DND-41 (cell line): ENCODE measurements at regions not wholly inside any gene's neighbourhood (a gene's known extent, or its start where the extent isn't known, plus 50 kb on each side); places are given as distances from the start of the nearest gene placed in this dataset.

Experiments
- ATAC-seq: fragments of 200-7000 bp; cut with Tn5 transposase; 3 replicates; pipeline ENCODE4 v1.9.1; 2021; ENCODE audit warnings: low read depth; ENCODE audit not compliant: insufficient read depth
- DNase-seq: peaks from one replicate; pipeline ENCODE4 v3.0.0-alpha.2; 2020
- H2AFZ ChIP-seq: 2 replicates; pipeline ENCODE4 v1.6.0; 2012; ENCODE audit warnings: low read depth, low read length
- H3K27ac ChIP-seq: 2 replicates; pipeline ENCODE4 v1.5.1; 2012; ENCODE audit warnings: low read length, inconsistent platforms
- H3K27me3 ChIP-seq: fragments of 200-600 bp; sonication (generic); 2 replicates; pipeline ENCODE4 v1.6.0; 2012; ENCODE audit warnings: low read length, mild to moderate bottlenecking, inconsistent platforms; ENCODE audit not compliant: insufficient read depth, poor library complexity
- H3K36me3 ChIP-seq: 2 replicates; pipeline ENCODE4 v1.5.1; 2012; ENCODE audit warnings: low read length, inconsistent platforms; ENCODE audit not compliant: insufficient read depth
- H3K4me1 ChIP-seq: 2 replicates; pipeline ENCODE4 v1.5.1; 2012; ENCODE audit warnings: mild to moderate bottlenecking, low read length; ENCODE audit not compliant: insufficient read depth
- H3K4me2 ChIP-seq: 2 replicates; pipeline ENCODE4 v1.6.0; 2012; ENCODE audit warnings: mild to moderate bottlenecking, moderate library complexity, low read length, inconsistent platforms; ENCODE audit not compliant: insufficient read depth
- H3K4me3 ChIP-seq, 2 experiments: fragments of 200-600 bp in 1 of 2; shearing (Covaris generic) in 1 of 2; 2 replicates each; pipeline ENCODE4 v1.5.1; 2012 to 2016; ENCODE audit warnings: inconsistent platforms in 2 of 2, low read length in 2 of 2, mild to moderate bottlenecking in 2 of 2, low read depth in 1 of 2, moderate library complexity in 1 of 2
- H3K79me2 ChIP-seq: 2 replicates; pipeline ENCODE4 v1.6.0; 2012; ENCODE audit warnings: low read length, inconsistent platforms; ENCODE audit not compliant: insufficient read depth
- H3K9ac ChIP-seq: 2 replicates; pipeline ENCODE4 v1.6.0; 2012; ENCODE audit warnings: low read depth, mild to moderate bottlenecking, inconsistent platforms, low read length, moderate library complexity
- H3K9me3 ChIP-seq: 2 replicates; pipeline ENCODE4 v1.5.1; 2012; ENCODE audit warnings: low read length, moderate library complexity, mild to moderate bottlenecking, inconsistent platforms; ENCODE audit not compliant: insufficient read depth, severe bottlenecking
- H4K20me1 ChIP-seq: 2 replicates; pipeline ENCODE4 v1.6.0; 2012; ENCODE audit warnings: low read length; ENCODE audit not compliant: insufficient read depth
- CTCF ChIP-seq: IDR thresholded peaks from 2 replicates; pipeline ENCODE4 v1.5.1; 2012; ENCODE audit warnings: borderline replicate concordance, low read length, moderate library complexity, mild to moderate bottlenecking; ENCODE audit not compliant: poor library complexity, severe bottlenecking; ENCODE audit errors: extremely low read depth
- EZH2 ChIP-seq: IDR thresholded peaks from 3 replicates; pipeline ENCODE4 v1.6.1; 2012; ENCODE audit warnings: borderline replicate concordance, low read depth, mild to moderate bottlenecking, moderate library complexity, low read length, inconsistent platforms; ENCODE audit not compliant: severe bottlenecking

DNA sequence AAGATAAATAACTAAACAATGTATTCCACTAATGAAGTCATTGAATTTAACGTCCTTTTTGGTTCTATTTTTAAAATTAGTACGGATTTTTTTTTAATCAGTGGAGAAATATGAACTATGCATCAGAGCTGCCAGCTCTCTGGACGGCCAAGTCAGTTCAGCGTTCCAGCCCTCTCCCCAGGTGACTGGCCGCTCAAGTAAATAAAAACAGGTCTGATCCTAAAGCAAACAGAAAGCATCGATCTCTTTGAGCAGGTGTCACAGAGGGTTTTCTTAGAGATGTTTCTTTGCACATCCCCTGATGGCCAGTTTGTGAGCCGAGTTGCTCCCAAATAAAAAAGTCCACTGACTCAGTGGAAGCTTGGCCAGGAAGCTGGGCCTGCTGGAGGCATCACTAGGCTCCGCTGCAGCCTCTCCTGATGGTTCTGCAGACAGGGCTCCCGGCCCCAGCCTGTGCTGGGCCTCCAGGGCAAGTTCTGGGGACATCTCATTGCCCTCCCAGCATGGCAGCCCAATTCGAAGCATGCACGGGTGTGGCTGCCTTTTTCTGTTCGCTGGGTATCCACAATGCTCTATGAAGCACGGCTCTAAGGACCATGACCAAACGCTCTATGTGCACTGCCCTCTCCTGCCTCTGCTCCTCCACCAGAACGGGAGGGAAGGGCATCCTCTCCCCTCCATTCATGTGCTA is 74.7 kb upstream of the PPP2R2D start:
- H3K27me3 ChIP-seq, result no peaks in the 10 kb centered on the region
- no peaks in the 10 kb centered on the region for H3K36me3 ChIP-seq
- H3K4me2 ChIP-seq, result no peak overlapping the region
- H3K9me3 ChIP-seq, result no peaks in the 10 kb centered on the region
- no peak for ATAC-seq
- no peak overlapping the region for H3K27ac ChIP-seq
- H3K79me2 ChIP-seq, result no peaks in the 10 kb centered on the region
- no peak overlapping the region for H2AFZ ChIP-seq
- H4K20me1 ChIP-seq, result no peaks in the 10 kb centered on the region
- no peak overlapping the region for H3K4me3 ChIP-seq
- H3K4me1 ChIP-seq, result no peaks in the 10 kb centered on the region
- no peak for TF ChIP-seq EZH2
- TF ChIP-seq CTCF, result no peak
- no peak overlapping the region for H3K9ac ChIP-seq
- no peak for DNase-seq

DNA sequence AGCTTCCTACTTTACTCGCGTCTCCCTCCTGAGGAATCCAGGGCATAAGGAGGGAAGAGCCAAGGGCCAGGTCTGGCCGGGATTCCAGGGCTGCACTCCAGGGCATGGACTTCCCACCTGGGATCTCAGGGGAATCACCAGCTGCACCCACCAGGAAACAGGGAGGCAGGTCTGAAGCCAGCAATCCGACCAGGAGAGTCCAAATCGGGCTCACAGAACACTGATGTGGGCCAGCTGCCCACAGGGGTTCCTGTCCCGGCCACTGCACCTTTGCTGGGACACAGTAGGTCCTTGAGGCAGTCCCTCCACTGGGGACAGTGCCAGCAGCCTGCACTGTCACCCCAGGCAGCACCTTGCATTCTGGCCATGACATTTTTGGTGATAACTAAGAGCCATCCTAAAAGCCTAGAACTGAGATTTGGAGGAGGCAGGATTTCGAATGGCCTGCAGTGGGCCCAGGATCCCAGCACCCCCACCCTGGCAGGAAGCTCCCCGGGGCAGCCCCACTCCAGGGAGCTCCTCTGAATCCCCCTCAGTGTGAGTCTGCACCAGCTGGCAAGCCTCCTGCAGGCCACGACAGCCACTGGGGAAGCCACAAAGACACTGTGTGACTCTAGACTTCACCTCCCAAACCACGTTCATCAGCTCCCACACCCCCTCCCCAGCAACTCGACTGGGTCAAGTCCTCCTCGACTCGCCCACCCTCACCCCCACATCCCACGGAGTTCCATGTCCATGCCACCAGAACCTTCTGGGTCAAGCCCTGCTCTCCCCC is 71.5 kb upstream of the PPP2R2D start:
- no peak overlapping the region for H3K4me2 ChIP-seq
- no peak for ATAC-seq
- H3K27ac ChIP-seq, result no peak overlapping the region
- H3K9me3 ChIP-seq, result no peaks in the 10 kb centered on the region
- no peaks in the 10 kb centered on the region for H4K20me1 ChIP-seq
- no peaks in the 10 kb centered on the region for H3K27me3 ChIP-seq
- no peaks in the 10 kb centered on the region for H3K36me3 ChIP-seq
- no peak for DNase-seq
- no peak overlapping the region for H3K4me3 ChIP-seq
- H3K4me1 ChIP-seq, result no peaks in the 10 kb centered on the region
- H3K79me2 ChIP-seq, result no peaks in the 10 kb centered on the region
- no peak overlapping the region for H3K9ac ChIP-seq
- TF ChIP-seq CTCF, result no peak
- no peak for TF ChIP-seq EZH2
- no peak overlapping the region for H2AFZ ChIP-seq

DNA sequence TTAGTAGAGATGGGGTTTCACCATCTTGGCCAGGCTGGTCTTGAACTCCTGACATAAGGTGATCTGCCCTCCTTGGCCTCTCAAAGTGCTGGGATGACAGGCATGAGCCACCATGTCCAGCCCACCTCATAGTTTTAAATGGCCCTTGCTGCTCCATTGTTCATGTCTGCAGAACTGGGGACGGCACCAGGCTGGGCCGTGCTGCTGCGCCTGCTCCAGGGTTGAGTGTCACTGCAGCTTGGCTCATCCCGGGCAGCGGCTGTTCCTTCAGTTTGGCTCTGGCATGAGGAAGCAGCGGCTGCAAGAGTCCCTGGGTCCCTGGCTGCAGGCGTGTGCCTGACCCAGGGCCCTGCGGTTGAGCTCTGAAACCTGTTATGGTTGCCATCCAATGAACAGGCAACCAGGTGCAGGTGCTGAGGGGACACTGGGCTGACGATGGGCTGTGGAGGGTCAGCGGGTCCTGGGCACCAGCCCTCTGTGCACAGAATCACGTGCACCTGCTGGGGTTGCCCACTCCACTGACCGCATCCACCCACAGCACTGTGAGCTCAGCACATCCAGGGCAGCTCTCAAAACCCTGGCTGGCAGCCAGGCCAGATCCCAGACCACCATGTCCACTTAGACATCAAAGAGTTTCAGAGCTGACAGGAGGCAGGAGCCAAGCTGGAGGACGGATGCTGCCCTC is 70.2 kb upstream of the PPP2R2D start:
- DNase-seq (no peak), ATAC-seq (no peak)
- Histone ChIP-seq H3K4me2 (no peak overlapping the region), H2AFZ (no peak overlapping the region), H3K9ac (no peak overlapping the region), H3K27me3 (no peaks in the 10 kb centered on the region), H3K27ac (no peak overlapping the region), H3K36me3 (no peaks in the 10 kb centered on the region), H3K79me2 (no peaks in the 10 kb centered on the region), H3K4me1 (no peaks in the 10 kb centered on the region), H4K20me1 (no peaks in the 10 kb centered on the region), H3K9me3 (no peaks in the 10 kb centered on the region), H3K4me3 (no peak overlapping the region)
- TF ChIP-seq EZH2, result no peak
- TF ChIP-seq CTCF, result no peak
